ENCODE measurements at regions not wholly inside any gene's neighbourhood (a gene's known extent, or its start where the extent isn't known, plus 50 kb on each side); places are given as distances from the start of the nearest gene placed in this dataset.

DNA sequence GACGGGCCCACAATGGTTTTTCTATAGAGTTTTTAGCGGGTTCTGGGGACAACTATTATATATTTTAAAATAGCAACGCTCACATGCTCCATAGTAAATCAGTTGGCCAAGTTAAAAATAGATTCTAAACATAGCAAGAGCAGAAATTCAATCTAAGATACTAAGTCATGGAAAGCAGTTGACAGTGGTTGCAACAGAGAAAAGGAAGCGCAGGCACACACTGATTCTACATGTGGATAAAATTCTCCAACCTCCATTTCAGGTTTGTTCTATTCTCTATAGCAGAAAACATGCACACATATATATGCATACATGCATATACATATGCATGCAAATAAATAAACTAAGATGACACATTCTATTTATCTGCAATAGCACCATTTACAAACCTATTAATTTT lies 89.6 kb upstream of the HNRNPU start:
- TF ChIP-seq, protein P1, sequence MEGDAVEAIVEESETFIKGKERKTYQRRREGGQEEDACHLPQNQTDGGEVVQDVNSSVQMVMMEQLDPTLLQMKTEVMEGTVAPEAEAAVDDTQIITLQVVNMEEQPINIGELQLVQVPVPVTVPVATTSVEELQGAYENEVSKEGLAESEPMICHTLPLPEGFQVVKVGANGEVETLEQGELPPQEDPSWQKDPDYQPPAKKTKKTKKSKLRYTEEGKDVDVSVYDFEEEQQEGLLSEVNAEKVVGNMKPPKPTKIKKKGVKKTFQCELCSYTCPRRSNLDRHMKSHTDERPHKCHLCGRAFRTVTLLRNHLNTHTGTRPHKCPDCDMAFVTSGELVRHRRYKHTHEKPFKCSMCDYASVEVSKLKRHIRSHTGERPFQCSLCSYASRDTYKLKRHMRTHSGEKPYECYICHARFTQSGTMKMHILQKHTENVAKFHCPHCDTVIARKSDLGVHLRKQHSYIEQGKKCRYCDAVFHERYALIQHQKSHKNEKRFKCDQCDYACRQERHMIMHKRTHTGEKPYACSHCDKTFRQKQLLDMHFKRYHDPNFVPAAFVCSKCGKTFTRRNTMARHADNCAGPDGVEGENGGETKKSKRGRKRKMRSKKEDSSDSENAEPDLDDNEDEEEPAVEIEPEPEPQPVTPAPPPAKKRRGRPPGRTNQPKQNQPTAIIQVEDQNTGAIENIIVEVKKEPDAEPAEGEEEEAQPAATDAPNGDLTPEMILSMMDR (conservative IDR thresholded peaks at IDR 0.05; ENCODE audit: low read depth in 2 of 2), result no peak
- TF ChIP-seq, protein P2, sequence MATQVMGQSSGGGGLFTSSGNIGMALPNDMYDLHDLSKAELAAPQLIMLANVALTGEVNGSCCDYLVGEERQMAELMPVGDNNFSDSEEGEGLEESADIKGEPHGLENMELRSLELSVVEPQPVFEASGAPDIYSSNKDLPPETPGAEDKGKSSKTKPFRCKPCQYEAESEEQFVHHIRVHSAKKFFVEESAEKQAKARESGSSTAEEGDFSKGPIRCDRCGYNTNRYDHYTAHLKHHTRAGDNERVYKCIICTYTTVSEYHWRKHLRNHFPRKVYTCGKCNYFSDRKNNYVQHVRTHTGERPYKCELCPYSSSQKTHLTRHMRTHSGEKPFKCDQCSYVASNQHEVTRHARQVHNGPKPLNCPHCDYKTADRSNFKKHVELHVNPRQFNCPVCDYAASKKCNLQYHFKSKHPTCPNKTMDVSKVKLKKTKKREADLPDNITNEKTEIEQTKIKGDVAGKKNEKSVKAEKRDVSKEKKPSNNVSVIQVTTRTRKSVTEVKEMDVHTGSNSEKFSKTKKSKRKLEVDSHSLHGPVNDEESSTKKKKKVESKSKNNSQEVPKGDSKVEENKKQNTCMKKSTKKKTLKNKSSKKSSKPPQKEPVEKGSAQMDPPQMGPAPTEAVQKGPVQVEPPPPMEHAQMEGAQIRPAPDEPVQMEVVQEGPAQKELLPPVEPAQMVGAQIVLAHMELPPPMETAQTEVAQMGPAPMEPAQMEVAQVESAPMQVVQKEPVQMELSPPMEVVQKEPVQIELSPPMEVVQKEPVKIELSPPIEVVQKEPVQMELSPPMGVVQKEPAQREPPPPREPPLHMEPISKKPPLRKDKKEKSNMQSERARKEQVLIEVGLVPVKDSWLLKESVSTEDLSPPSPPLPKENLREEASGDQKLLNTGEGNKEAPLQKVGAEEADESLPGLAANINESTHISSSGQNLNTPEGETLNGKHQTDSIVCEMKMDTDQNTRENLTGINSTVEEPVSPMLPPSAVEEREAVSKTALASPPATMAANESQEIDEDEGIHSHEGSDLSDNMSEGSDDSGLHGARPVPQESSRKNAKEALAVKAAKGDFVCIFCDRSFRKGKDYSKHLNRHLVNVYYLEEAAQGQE (IDR thresholded peaks at IDR 0.05; ENCODE audit: unreplicated experiment), result no peak
- no peak for TF ChIP-seq POLR2AphosphoS5 (IDR thresholded peaks at IDR 0.05; ENCODE audit: low read depth)
- TF ChIP-seq EZH2phosphoT487 (IDR thresholded peaks at IDR 0.05; ENCODE audit: unreplicated experiment), result no peak
- TF ChIP-seq CREB1 (CRISPR knock-in tag; IDR thresholded peaks at IDR 0.05; ENCODE audit: low read depth), result no peak
